Activated CD4-positive, alpha-beta T cell treated with anti-CD3 and anti-CD28 coated beads, Interleukin-2, amount 10 ng/mL, durations not matched to agents 7 days and 5 days (primary cell): ENCODE measurements at regions not wholly inside any gene's neighbourhood (a gene's known extent, or its start where the extent isn't known, plus 50 kb on each side); places are given as distances from the start of the nearest gene placed in this dataset.

Source experiments
- CTCF ChIA-PET: fragments of 350-600 bp; sonication (Branson Sonifier 250); formaldehyde crosslinking; loops from one replicate; lab custom pipeline; 2021; ENCODE audit warnings: antibody characterized with exemption; lab: Charles Lee
- POLR2A ChIA-PET: fragments of 350-600 bp; sonication (Branson Sonifier 250); formaldehyde crosslinking; loops from one replicate; lab custom pipeline; 2021; ENCODE audit warnings: antibody characterized with exemption; lab: Charles Lee
- DNase-seq: peaks from one replicate; pipeline ENCODE4 v3.0.0-alpha.2; 2020
- H3K27ac Mint-ChIP-seq: one replicate; pipeline ENCODE4 v1.8.0; 2021; ENCODE audit warnings: mild to moderate bottlenecking, moderate library complexity, mixed read lengths
- H3K27me3 Mint-ChIP-seq: one replicate; pipeline ENCODE4 v1.8.0; 2021; ENCODE audit warnings: mixed read lengths
- H3K36me3 Mint-ChIP-seq: one replicate; pipeline ENCODE4 v1.8.0; 2021; ENCODE audit warnings: low read depth, mixed read lengths
- H3K4me1 Mint-ChIP-seq: one replicate; pipeline ENCODE4 v1.8.0; 2021; ENCODE audit warnings: mixed read lengths
- H3K4me3 Mint-ChIP-seq: one replicate; pipeline ENCODE4 v1.8.0; 2021; ENCODE audit warnings: mild to moderate bottlenecking, moderate library complexity, mixed read lengths
- H3K9me3 Mint-ChIP-seq: one replicate; pipeline ENCODE4 v1.8.0; 2021; ENCODE audit warnings: mixed read lengths

DNA sequence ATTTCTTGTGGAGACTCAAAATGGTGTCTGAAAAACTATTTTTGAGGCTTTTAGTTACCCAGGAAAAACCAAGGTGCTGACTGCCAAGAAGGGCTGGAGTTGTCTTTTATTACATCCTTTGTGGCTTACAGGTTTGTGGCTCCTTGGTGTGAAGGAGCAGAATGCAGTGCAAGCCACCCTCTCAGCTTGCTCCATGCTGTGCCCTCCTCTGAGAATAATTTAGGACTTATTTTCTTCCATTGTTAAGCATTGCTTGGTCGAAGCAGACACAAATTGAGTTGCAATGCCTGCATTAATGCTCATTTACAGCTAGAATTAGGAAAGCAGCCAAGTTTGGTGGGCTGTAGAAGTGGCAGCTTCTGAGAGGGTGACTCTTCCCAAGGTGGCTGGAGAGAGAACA, 272.2 kb downstream of the KIF4B start:
- no peak overlapping the region for H3K27ac Mint-ChIP-seq
- CTCF ChIA-PET, result interaction anchor here (0.6 kb wide), 1 partner anchor 9 kb away, joined by 3 read pairs; no protein-coding TSS in a partner anchor
- no peaks in the 10 kb centered on the region for H3K36me3 Mint-ChIP-seq

DNA sequence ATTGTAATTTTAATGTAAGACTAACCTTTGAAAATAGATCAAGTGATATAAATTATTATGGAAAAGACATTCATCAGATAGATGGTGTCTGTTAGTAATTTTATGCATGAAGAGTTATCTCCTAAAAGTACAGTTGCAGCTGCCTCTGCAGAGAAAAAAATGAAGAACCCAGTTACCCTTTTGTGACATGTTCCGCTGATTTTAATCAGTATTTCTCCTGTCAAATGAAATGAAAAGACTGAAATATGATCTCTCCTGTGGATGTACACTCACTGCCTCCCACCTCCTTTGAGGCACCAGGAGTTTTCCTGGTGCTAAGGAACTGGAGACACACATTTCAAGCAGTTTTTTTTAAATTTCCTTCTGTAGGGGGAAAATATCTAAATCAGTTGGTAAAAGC, 277.4 kb downstream of the KIF4B start:
- H3K9me3 Mint-ChIP-seq, result no peaks in the 10 kb centered on the region
- POLR2A ChIA-PET, result no interaction called here
- no peaks in the 10 kb centered on the region for H3K4me1 Mint-ChIP-seq
- DNase-seq, result no peak
- H3K27me3 Mint-ChIP-seq, result no peaks in the 10 kb centered on the region
- H3K36me3 Mint-ChIP-seq, result no peaks in the 10 kb centered on the region
- CTCF ChIA-PET, result no interaction called here
- no peak overlapping the region for H3K4me3 Mint-ChIP-seq
- no peak overlapping the region for H3K27ac Mint-ChIP-seq

More for the DNA sequence above, 272.2 kb downstream of the KIF4B start:
- no peak for DNase-seq
- no peaks in the 10 kb centered on the region for H3K4me1 Mint-ChIP-seq
- peaks cover 7% of the 10 kb centered on the region for H3K27me3 Mint-ChIP-seq
- no peak overlapping the region for H3K4me3 Mint-ChIP-seq
- POLR2A ChIA-PET, result no interaction called here
- no peaks in the 10 kb centered on the region for H3K9me3 Mint-ChIP-seq

DNA sequence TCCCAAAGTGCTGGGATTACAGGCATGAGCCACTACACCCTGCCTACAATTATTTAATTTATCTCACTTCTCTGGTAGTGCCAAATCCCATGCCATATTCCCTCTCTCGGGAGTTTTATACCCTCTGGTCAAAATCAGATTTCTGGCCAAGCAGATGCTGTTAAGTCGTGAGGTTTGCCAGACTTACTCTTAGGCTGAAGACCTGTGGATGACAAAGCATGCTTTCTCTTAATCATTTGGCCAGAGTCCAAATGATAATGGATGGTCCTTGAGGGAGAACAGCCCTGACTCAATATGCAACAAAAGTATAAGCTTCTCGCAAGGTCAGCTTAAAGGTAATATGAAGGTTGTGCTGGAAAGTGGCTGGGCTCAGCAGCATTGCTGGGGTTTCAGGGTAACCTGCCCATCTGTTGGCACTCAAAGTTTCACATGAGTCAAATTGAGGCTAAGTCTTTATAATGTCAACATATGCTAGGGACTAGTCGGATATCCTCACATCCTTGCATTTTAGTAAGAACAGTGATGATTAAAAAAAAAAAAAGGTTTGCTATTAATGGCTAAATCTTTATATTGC, 280.1 kb downstream of the KIF4B start:
- Mint-ChIP-seq H3K4me1 (no peaks in the 10 kb centered on the region), H3K4me3 (no peak overlapping the region), H3K27me3 (no peaks in the 10 kb centered on the region), H3K27ac (no peak overlapping the region), H3K36me3 (no peaks in the 10 kb centered on the region), H3K9me3 (peaks cover 3% of the 10 kb centered on the region)
- no peak for DNase-seq
- ChIA-PET CTCF (no interaction called here), POLR2A (no interaction called here)

DNA sequence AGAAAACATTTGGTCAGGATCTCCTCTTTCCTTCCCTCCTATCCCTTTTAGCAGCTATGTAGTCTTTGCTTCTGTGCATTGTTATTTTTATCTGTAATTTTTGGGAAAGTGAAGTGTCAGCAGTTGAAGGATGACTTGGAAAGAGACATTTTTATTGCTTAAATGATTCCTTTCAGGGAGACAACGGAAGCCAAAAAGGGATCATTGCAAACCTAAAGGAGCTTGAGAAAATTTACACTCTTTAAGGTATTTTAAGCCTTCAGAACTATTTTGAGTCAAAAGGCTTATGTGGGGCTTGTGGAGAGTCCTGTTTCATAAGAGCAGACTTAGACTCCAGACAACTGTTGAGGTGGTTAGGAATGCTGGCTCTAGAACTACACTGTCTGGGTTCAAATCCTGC, 281.6 kb downstream of the KIF4B start:
- CTCF ChIA-PET, result no interaction called here
- no peak overlapping the region for H3K4me3 Mint-ChIP-seq
- no peak overlapping the region for H3K27ac Mint-ChIP-seq
- POLR2A ChIA-PET, result no interaction called here
- H3K9me3 Mint-ChIP-seq, result peaks cover 3% of the 10 kb centered on the region
- no peak for DNase-seq
- no peaks in the 10 kb centered on the region for H3K4me1 Mint-ChIP-seq
- H3K27me3 Mint-ChIP-seq, result no peaks in the 10 kb centered on the region
- no peaks in the 10 kb centered on the region for H3K36me3 Mint-ChIP-seq

DNA sequence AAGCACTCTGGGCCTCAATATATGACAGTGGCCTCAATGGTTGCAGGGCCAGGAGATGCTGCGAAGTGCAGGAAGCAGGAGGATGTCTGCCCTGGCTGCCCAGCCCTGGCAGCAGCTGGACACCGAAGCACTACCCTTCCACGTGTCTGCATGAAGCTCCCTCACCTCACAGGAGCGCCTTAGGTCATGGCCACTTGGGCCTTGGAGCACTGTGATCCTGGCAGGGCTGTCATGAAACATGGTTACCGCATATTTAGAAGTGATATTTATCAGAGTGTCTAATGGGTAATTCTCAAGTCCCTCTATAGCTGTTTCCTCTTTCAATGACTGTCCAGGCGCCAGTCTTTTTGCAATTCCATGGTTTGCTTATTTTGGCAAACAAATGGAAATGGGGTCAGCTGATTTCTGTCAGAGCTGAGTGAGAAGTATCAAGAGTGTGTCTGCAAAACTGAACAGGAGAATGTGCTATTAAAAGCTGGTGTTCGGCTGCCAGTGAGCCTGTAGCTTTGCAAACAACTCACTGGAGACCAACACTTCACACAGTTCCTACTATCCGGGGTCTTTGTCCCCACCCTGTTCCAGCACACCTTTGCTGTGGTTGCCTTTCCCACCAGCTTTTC, 285.9 kb downstream of the KIF4B start:
- Mint-ChIP-seq H3K9me3 (peaks cover 3% of the 10 kb centered on the region), H3K4me1 (no peaks in the 10 kb centered on the region), H3K27me3 (no peaks in the 10 kb centered on the region), H3K4me3 (no peak overlapping the region), H3K36me3 (no peaks in the 10 kb centered on the region), H3K27ac (no peak overlapping the region)
- ChIA-PET POLR2A (no interaction called here), CTCF (interaction anchor here (1.0 kb wide), 1 partner anchor 9 kb away, joined by 3 read pairs; no protein-coding TSS in a partner anchor)
- DNase-seq, result no peak

DNA sequence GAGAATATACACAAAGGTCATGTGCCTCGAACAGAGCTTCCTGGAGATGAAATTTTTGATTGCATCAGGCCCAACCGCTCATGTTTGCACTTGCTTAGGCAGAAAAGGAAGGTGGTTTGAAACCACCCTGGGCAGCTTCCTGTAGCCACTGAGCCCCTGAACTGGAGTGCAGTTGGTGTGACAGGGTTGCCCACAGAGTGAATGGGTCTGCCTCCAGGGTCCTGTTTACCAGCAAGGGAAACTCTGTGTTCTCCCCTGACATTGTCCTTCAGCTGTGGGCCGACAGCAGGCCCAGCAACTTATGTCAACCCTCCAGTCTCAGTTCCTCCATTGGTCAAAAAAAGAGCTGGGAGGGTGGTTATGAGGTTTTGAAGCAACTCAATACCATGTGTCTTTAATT, 289.6 kb downstream of the KIF4B start:
- POLR2A ChIA-PET, result no interaction called here
- no peaks in the 10 kb centered on the region for H3K27me3 Mint-ChIP-seq
- no peaks in the 10 kb centered on the region for H3K4me1 Mint-ChIP-seq
- H3K4me3 Mint-ChIP-seq, result no peak overlapping the region
- H3K9me3 Mint-ChIP-seq, result peaks cover under 1% of the 10 kb centered on the region
- DNase-seq, result no peak
- H3K27ac Mint-ChIP-seq, result no peak overlapping the region
- CTCF ChIA-PET, result no interaction called here
- H3K36me3 Mint-ChIP-seq, result no peaks in the 10 kb centered on the region

DNA sequence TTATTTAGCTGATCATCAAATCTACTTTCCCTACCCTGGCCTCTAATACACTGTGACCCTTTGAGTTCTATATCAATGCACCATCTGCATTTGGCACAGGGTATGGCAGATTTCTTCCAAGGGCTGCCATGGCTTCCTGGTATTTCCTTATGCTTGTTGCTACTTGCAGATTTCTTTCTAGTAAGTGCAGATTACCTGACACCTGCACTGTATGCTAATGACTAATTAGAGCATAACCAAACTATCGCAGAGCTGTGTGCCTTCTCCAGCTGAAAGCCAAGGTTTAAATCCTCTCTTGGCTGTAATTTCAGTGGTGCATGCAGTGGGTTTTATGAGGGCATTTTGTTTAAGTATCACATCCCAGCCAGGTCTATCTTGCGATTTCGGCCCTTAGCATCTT, 293.7 kb downstream of the KIF4B start:
- DNase-seq, result no peak
- H3K9me3 Mint-ChIP-seq, result no peaks in the 10 kb centered on the region
- no peaks in the 10 kb centered on the region for H3K36me3 Mint-ChIP-seq
- H3K4me3 Mint-ChIP-seq, result no peak overlapping the region
- no peaks in the 10 kb centered on the region for H3K4me1 Mint-ChIP-seq
- no peaks in the 10 kb centered on the region for H3K27me3 Mint-ChIP-seq
- ChIA-PET CTCF (no interaction called here), POLR2A (no interaction called here)
- H3K27ac Mint-ChIP-seq, result no peak overlapping the region

DNA sequence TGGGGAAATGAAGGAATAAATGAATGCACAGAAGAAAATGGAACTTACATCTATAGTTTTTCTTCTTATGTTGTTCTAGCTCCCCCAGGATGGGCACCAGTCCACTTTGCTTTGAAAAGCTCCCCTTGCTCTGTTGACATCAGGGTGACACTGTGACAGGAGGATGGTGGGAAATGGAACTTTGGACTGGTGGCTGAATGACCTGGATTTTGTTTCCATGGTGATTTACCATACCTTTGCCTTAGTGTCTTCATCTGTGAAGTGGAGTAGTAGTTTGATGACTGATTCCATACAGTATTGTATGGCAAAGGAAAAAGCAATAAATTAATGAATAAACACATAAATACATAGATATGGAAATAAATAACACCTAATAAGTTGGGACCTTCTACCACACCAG, 294.7 kb downstream of the KIF4B start:
- H3K9me3 Mint-ChIP-seq, result no peaks in the 10 kb centered on the region
- no peaks in the 10 kb centered on the region for H3K36me3 Mint-ChIP-seq
- ChIA-PET CTCF (interaction anchor here (0.6 to 0.7 kb wide), 2 partner anchors 9 to 19 kb away, joined by 3 to 5 read pairs; no protein-coding TSS in a partner anchor), POLR2A (no interaction called here)
- no peaks in the 10 kb centered on the region for H3K4me1 Mint-ChIP-seq
- no peak for DNase-seq
- H3K27ac Mint-ChIP-seq, result no peak overlapping the region
- H3K27me3 Mint-ChIP-seq, result no peaks in the 10 kb centered on the region
- H3K4me3 Mint-ChIP-seq, result no peak overlapping the region

DNA sequence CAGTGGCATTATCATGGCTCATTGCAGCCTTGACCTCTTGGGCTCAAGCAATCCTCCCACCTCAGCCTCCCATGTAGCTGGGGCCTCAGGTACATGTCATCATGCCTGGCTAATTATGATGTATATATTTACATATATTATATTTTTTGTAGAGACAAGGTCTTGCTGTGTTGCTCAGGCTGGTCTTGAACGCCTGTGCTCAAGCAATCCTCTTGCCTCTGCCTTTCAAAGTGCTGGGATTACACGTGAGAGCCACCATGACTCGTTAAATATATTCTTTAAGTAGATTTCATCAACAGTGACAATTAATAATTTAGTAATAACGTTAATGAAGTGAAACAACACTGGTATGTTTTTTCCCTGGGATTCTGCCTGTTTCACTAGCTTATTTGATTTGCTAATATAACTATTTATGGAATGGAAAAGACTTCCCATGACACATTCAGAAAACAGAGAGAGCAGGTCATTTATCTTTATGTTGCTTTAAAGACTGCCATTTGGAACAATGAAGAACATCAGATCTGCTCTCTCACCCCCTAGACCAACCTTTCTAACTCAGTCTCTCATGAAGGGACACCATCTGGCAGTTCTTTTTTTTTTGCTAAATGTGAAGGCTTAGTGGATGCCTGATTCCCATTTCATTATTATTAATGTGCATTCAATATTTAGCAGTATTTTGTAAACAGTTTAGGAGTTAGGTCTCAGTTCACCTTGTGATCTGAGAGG, 295.6 kb downstream of the KIF4B start:
- H3K27ac Mint-ChIP-seq, result no peak overlapping the region
- DNase-seq, result no peak
- CTCF ChIA-PET, result interaction anchor here (0.7 kb wide), 1 partner anchor 20 kb away, joined by 5 read pairs; no protein-coding TSS in a partner anchor

DNA sequence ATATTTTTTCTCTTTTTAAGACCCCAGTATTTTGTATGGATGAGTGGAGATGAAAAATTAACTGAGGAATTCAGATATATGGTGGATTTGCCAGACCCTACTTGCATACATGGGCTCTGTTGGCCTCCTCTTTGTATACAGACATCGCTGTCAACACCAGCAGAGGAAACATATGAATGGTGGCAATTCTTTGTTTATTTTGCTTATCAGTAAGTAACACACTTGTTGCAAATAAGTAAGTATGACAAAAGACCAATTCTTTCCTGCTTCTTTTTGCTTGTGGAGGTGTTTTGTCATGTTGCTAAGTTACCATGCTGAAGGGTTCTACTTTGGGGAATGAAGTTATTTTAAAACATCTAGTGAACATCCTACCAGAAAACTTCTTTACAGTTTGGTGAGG, 298.2 kb downstream of the KIF4B start:
- Mint-ChIP-seq H3K4me1 (no peaks in the 10 kb centered on the region), H3K36me3 (no peaks in the 10 kb centered on the region), H3K9me3 (no peaks in the 10 kb centered on the region), H3K4me3 (no peak overlapping the region), H3K27ac (no peak overlapping the region), H3K27me3 (no peaks in the 10 kb centered on the region)
- POLR2A ChIA-PET, result no interaction called here
- CTCF ChIA-PET, result no interaction called here
- DNase-seq, result no peak

More for the DNA sequence above, 295.6 kb downstream of the KIF4B start:
- H3K36me3 Mint-ChIP-seq, result no peaks in the 10 kb centered on the region
- no peaks in the 10 kb centered on the region for H3K9me3 Mint-ChIP-seq
- POLR2A ChIA-PET, result no interaction called here
- H3K4me3 Mint-ChIP-seq, result no peak overlapping the region
- no peaks in the 10 kb centered on the region for H3K27me3 Mint-ChIP-seq
- H3K4me1 Mint-ChIP-seq, result no peaks in the 10 kb centered on the region

DNA sequence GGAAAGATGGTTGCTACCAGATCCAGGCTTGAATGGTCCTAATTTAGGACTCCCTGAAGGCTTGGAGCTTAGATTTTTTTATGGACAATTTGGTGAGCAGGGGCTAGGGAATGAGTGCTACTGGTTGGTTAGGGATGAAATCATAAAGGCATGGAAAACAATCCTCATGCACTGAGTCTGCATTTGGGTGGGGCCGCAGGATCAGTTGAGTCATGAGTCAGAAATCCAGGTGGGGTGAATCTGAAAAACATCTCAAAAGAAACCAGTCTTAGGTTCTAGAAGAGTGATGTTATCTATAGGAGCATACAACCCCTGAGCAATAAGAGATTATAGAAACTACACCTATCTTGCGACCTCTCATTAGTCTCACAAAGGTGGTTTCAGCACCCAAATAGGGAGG, 300.0 kb downstream of the KIF4B start:
- Mint-ChIP-seq H3K27me3 (no peaks in the 10 kb centered on the region), H3K4me3 (no peak overlapping the region), H3K4me1 (no peaks in the 10 kb centered on the region), H3K9me3 (no peaks in the 10 kb centered on the region), H3K36me3 (no peaks in the 10 kb centered on the region), H3K27ac (no peak overlapping the region)
- ChIA-PET CTCF (no interaction called here), POLR2A (no interaction called here)
- no peak for DNase-seq

DNA sequence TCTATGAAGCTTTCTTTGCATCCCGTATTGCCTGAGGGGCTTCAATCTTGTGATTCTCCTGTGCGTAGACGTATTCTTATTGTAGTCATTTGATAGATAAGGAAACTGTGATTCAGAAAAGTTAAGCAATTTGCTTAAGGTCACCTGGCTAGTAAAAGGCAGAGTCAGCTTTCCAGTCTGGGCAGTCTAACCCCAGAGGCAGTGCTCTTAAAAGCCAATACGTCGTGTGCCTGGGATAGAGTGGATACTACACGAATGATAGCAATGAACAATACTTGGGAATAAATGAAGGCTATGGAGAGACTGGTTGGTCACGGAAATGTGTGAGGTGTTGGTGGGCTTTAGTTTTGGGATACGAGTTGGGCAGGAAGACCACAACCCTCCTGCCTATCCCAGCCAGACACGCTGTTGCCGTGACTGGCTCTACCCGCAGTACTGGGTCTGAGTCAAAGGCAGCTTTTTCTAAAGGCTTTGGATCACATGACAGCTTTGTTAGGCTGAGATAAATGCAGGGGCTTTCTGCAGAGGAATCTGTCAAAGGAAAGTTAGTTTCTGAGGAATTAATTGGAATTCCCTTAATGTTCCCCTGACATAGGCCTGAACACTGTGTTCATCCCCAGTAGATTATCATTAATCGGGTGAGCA, 302.6 kb downstream of the KIF4B start:
- no peaks in the 10 kb centered on the region for H3K9me3 Mint-ChIP-seq
- no peaks in the 10 kb centered on the region for H3K4me1 Mint-ChIP-seq
- no peak overlapping the region for H3K4me3 Mint-ChIP-seq
- POLR2A ChIA-PET, result interaction anchor here (0.5 kb wide), 1 partner anchor 22 kb away, joined by 3 read pairs; no protein-coding TSS in a partner anchor
- CTCF ChIA-PET, result no interaction called here
- no peaks in the 10 kb centered on the region for H3K36me3 Mint-ChIP-seq
- no peak overlapping the region for H3K27ac Mint-ChIP-seq
- no peaks in the 10 kb centered on the region for H3K27me3 Mint-ChIP-seq
- DNase-seq, result no peak

DNA sequence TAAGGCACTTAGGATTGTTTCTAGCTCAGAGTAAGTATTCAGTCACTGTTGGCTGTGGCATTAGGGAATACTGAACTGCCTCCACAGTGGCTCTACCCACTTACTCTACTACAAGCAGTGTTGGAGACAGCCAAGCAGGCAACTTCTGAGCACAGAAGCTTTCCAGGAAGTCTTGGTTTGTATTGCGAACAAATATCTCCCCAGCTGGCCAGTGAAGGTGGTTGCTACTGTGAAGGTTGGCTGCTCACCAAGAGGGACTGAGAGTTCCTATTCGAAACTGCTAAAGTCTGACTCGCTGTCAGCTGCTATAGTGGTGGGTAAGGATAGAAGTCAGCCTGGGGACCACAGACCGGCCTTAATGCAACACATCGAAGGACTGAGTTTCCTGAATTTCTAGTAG, 319.1 kb downstream of the KIF4B start:
- no peak for DNase-seq
- POLR2A ChIA-PET, result no interaction called here
- Mint-ChIP-seq H3K27me3 (no peaks in the 10 kb centered on the region), H3K4me1 (no peaks in the 10 kb centered on the region), H3K36me3 (no peaks in the 10 kb centered on the region), H3K4me3 (no peak overlapping the region), H3K27ac (no peak overlapping the region), H3K9me3 (peaks cover 2% of the 10 kb centered on the region)
- CTCF ChIA-PET, result no interaction called here
